ENCODE measurements at regions not wholly inside any gene's neighbourhood (a gene's known extent, or its start where the extent isn't known, plus 50 kb on each side); places are given as distances from the start of the nearest gene placed in this dataset.

DNA sequence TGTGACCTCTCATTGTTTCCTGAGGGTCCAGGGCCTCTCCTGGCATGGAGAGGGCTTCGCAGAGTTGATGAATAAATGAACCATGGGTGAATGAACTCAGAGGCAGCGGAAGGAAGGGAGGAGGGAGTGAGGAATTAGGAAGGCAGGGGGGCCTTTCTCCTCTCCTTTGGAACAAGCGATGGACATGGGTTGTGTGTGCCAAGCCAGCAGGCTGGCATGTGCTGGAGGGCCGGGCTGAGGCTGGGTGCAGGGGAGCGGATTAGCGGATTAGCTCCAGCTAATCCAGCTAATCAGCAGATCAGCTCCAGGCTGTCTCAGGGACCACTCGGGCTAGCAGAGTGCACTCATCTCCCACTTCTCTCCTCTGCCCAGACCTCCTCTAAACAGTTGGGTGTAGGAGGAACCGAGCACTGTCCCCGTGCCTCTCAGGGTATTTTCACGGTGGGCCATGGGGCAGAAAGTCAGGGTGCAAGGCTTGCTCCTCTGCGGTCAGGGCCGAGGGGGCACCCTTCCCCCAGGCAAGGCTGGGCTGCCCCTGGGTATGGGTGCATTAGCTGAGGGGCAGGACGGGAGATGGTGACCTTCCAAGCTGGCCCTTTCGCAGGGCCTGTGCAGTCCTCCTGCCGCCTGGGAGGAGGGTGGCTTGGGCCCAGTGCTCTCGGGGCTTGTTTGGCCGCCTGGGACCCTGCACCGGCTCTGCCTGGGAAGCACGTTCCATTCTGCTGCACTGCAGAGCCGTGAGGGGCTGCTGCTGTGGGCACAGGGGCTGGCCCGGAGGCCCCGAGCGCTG lies 120.3 kb upstream of the B3GAT1 start (continued):
- no peak for TF ChIP-seq ZNF565 (CRISPR knock-in tag; conservative IDR thresholded peaks at IDR 0.05; ENCODE audit: low read depth)
- TF ChIP-seq, protein P1, sequence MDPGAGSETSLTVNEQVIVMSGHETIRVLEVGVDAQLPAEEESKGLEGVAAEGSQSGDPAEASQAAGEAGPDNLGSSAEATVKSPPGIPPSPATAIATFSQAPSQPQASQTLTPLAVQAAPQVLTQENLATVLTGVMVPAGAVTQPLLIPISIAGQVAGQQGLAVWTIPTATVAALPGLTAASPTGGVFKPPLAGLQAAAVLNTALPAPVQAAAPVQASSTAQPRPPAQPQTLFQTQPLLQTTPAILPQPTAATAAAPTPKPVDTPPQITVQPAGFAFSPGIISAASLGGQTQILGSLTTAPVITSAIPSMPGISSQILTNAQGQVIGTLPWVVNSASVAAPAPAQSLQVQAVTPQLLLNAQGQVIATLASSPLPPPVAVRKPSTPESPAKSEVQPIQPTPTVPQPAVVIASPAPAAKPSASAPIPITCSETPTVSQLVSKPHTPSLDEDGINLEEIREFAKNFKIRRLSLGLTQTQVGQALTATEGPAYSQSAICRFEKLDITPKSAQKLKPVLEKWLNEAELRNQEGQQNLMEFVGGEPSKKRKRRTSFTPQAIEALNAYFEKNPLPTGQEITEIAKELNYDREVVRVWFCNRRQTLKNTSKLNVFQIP (CRISPR knock-in tag; IDR thresholded peaks at IDR 0.05; ENCODE audit: borderline replicate concordance, low read depth) = no peak
- TF ChIP-seq TOX (CRISPR knock-in tag; IDR thresholded peaks at IDR 0.05; ENCODE audit: borderline replicate concordance) = no peak
- TF ChIP-seq SNAI2 (CRISPR knock-in tag; IDR thresholded peaks at IDR 0.05) = no peak
- TF ChIP-seq TCF4 (CRISPR knock-in tag; IDR thresholded peaks at IDR 0.05; ENCODE audit: borderline replicate concordance) = no peak
- no peak for TF ChIP-seq ISL1 (CRISPR knock-in tag; IDR thresholded peaks at IDR 0.05)

DNA sequence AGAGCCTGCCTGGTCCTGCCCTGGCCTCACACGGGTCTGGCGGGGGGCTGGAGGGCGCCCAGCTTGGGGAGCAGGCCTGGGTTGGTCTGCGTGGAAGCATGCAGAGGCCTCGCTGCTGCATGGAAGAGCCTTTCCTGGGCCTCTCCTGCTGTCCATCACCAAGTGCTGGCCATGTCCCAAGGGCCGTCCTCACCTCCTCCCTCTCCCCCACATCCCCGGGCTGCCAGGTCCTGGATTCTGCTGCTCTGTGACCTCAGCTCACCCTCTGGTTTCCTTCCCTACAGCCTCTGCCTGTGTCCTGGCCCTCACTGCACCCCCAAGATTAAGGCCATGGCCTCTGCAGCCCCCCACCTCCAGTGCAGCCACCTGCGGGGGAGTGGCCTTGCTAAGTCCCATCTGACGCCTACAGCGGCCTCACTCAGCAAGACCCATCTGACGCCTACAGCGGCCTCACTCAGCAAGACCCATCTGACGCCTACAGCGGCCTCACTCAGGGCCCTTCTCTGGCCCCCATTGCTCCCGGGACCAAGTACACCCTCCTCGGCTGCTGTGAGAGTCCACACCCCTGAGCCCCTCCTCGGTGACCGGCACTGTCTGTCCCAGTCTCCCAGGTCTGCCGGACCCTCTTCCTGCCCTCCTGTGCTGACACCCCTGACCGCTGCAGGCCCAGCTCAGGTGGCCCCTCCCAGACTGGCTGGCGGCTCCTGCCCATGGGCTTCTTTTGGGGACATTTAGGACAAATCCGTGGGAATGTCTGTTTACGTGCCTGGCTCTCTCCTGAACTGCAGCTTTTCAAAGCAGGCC lies 119.5 kb upstream of the B3GAT1 start:
- TF ChIP-seq RARB (CRISPR knock-in tag; IDR thresholded peaks at IDR 0.05) (no peak), ZNF8 (CRISPR knock-in tag; IDR thresholded peaks at IDR 0.05) (no peak), BACH2 (CRISPR knock-in tag; IDR thresholded peaks at IDR 0.05; ENCODE audit: borderline replicate concordance) (no peak)
- TF ChIP-seq, protein P1 (CRISPR knock-in tag; IDR thresholded peaks at IDR 0.05; ENCODE audit: borderline replicate concordance, low read depth) = no peak
- no peak for ATAC-seq

DNA sequence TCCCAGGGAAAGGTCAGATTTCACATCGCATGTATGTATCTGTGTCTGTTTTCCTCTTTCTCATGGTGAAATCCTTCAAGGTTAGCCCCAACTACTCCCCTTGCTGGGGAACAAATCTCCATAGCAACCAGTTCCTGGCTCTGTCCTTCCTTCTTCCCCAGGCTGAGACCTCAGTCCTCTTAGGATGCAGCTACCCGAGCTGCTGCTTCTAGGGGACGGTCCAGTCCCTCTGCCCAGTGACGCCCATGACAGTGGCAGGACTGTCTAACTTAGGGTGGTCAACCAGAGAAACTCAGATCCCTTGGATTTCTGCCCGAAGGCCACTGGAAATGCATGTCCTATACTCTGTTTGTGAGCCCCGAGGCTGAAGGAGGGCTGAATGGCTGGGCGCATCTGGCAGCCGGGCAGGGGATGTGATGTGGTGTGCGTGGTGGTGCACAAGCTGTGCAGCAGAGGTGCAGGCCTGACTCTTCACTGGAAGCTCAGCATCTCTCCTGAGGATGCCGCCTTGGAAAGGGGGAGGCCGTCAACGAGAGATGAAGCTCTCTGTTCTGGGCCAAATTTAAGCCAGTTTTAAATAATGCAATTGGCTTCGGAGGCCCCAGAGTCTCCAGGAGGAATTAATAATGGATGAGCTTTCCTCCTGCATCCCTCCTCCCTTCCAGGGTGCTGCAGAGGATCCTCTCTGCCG lies 118.7 kb upstream of the B3GAT1 start:
- no peak for TF ChIP-seq ZNF8 (CRISPR knock-in tag; IDR thresholded peaks at IDR 0.05)
- no peak for TF ChIP-seq BACH2 (CRISPR knock-in tag; IDR thresholded peaks at IDR 0.05; ENCODE audit: borderline replicate concordance)
- TF ChIP-seq ZFP30 (CRISPR knock-in tag; IDR thresholded peaks at IDR 0.05) = no peak
- TF ChIP-seq ARNTL (CRISPR knock-in tag; IDR thresholded peaks at IDR 0.05; ENCODE audit: borderline replicate concordance, low read depth) = no peak
- TF ChIP-seq ZFP3 (CRISPR knock-in tag; IDR thresholded peaks at IDR 0.05) = no peak
- TF ChIP-seq ESRRG (CRISPR knock-in tag; IDR thresholded peaks at IDR 0.05) = no peak
- TF ChIP-seq TOX (CRISPR knock-in tag; IDR thresholded peaks at IDR 0.05; ENCODE audit: borderline replicate concordance) = no peak
- TF ChIP-seq ZNF70 (CRISPR knock-in tag; IDR thresholded peaks at IDR 0.05) = no peak
- TF ChIP-seq, protein P2, sequence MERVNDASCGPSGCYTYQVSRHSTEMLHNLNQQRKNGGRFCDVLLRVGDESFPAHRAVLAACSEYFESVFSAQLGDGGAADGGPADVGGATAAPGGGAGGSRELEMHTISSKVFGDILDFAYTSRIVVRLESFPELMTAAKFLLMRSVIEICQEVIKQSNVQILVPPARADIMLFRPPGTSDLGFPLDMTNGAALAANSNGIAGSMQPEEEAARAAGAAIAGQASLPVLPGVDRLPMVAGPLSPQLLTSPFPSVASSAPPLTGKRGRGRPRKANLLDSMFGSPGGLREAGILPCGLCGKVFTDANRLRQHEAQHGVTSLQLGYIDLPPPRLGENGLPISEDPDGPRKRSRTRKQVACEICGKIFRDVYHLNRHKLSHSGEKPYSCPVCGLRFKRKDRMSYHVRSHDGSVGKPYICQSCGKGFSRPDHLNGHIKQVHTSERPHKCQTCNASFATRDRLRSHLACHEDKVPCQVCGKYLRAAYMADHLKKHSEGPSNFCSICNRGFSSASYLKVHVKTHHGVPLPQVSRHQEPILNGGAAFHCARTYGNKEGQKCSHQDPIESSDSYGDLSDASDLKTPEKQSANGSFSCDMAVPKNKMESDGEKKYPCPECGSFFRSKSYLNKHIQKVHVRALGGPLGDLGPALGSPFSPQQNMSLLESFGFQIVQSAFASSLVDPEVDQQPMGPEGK (CRISPR knock-in tag; IDR thresholded peaks at IDR 0.05; ENCODE audit: borderline replicate concordance) = no peak
- no peak for TF ChIP-seq CSDC2 (CRISPR knock-in tag; IDR thresholded peaks at IDR 0.05)
- no peak for TF ChIP-seq SNAI2 (CRISPR knock-in tag; IDR thresholded peaks at IDR 0.05)
- no peak for TF ChIP-seq TCF4 (CRISPR knock-in tag; IDR thresholded peaks at IDR 0.05; ENCODE audit: borderline replicate concordance)
- no peak for TF ChIP-seq ZNF565 (CRISPR knock-in tag; conservative IDR thresholded peaks at IDR 0.05; ENCODE audit: low read depth)
- no peak for TF ChIP-seq RARB (CRISPR knock-in tag; IDR thresholded peaks at IDR 0.05)
- TF ChIP-seq ZC3H10 (CRISPR knock-in tag; IDR thresholded peaks at IDR 0.05) = no peak
- TF ChIP-seq, protein P3, sequence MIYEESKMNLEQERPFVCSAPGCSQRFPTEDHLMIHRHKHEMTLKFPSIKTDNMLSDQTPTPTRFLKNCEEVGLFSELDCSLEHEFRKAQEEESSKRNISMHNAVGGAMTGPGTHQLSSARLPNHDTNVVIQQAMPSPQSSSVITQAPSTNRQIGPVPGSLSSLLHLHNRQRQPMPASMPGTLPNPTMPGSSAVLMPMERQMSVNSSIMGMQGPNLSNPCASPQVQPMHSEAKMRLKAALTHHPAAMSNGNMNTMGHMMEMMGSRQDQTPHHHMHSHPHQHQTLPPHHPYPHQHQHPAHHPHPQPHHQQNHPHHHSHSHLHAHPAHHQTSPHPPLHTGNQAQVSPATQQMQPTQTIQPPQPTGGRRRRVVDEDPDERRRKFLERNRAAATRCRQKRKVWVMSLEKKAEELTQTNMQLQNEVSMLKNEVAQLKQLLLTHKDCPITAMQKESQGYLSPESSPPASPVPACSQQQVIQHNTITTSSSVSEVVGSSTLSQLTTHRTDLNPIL (CRISPR knock-in tag; IDR thresholded peaks at IDR 0.05; ENCODE audit: low read depth) = no peak
- ATAC-seq = no peak
